Upper lobe of right lung (tissue), 1 donor: ENCODE measurements at regions not wholly inside any gene's neighbourhood (a gene's known extent, or its start where the extent isn't known, plus 50 kb on each side); places are given as distances from the start of the nearest gene placed in this dataset.

Experiments used
- ATAC-seq: fragments of 200-7000 bp; cut with Tn5 transposase; one replicate; pipeline ENCODE4 v1.9.1; 2020; ENCODE audit warnings: mild to moderate bottlenecking, moderate library complexity
- DNase-seq: peaks from one replicate; pipeline ENCODE4 v3.0.0-alpha.2; 2020
- H3K27ac ChIP-seq: fragments of 200-600 bp; one replicate; pipeline ENCODE4 v1.8.0; 2022
- H3K27me3 ChIP-seq: fragments of 200-600 bp; one replicate; pipeline ENCODE4 v1.8.0; 2022; ENCODE audit warnings: mild to moderate bottlenecking
- H3K36me3 ChIP-seq: fragments of 200-600 bp; one replicate; pipeline ENCODE4 v1.8.0; 2022
- H3K4me1 ChIP-seq: fragments of 200-600 bp; one replicate; pipeline ENCODE4 v1.8.0; 2022
- H3K4me3 ChIP-seq: fragments of 200-600 bp; one replicate; pipeline ENCODE4 v1.8.0; 2022; ENCODE audit warnings: mild to moderate bottlenecking
- H3K9me3 ChIP-seq: fragments of 200-600 bp; one replicate; pipeline ENCODE4 v1.8.0; 2022
- intact Hi-C: fragments of 100-400 bp; cut with DNase I; formaldehyde crosslinking; loops from one replicate; pipeline ENCODE4 v1.11.0; 2022
- TF ChIP-seq, protein P1 (sequence below): fragments of 200-600 bp; IDR thresholded peaks from one replicate; pipeline ENCODE4 v1.8.0; 2022; ENCODE audit warnings: antibody characterized with exemption
- donor health status: DM: no; HTN: yes; CAD: no; lungs with severe emphysema.

- TF ChIP-seq, protein P1, sequence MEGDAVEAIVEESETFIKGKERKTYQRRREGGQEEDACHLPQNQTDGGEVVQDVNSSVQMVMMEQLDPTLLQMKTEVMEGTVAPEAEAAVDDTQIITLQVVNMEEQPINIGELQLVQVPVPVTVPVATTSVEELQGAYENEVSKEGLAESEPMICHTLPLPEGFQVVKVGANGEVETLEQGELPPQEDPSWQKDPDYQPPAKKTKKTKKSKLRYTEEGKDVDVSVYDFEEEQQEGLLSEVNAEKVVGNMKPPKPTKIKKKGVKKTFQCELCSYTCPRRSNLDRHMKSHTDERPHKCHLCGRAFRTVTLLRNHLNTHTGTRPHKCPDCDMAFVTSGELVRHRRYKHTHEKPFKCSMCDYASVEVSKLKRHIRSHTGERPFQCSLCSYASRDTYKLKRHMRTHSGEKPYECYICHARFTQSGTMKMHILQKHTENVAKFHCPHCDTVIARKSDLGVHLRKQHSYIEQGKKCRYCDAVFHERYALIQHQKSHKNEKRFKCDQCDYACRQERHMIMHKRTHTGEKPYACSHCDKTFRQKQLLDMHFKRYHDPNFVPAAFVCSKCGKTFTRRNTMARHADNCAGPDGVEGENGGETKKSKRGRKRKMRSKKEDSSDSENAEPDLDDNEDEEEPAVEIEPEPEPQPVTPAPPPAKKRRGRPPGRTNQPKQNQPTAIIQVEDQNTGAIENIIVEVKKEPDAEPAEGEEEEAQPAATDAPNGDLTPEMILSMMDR: no peak
- H3K36me3 ChIP-seq: no peaks in the 10 kb centered on the region
- H3K4me1 ChIP-seq: no peaks in the 10 kb centered on the region
- H3K27me3 ChIP-seq: no peaks in the 10 kb centered on the region
- intact Hi-C loops: no loop called here
- ATAC-seq: no peak
- no peak overlapping the region for H3K4me3 ChIP-seq
- no peak overlapping the region for H3K27ac ChIP-seq
- DNase-seq: no peak
- no peaks in the 10 kb centered on the region for H3K9me3 ChIP-seq
Measured at GRCh38 chr4:110396963-110397362, 79.0 kb upstream of the ENPEP start.

DNA sequence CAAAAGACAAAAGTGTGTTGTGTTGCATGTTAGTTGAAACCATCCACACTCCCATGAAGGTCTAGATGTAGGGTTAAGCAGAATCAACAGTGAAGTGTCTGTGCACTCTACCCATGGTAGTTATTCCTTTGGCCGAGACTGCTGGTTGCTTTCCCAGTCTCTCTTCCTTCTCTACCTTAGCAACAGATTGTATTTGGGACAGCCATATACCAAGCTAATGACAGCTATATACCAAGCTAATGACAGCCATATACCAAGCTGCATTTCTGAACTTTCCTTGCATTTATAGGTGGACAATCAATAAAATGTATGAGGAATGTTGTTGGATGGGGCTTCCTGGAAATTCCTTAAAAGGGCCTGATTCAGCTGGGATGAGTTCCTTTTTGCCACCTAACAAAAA lies 80.5 kb upstream of the ENPEP start:
- DNase-seq: no peak
- no peak overlapping the region for H3K4me3 ChIP-seq
- H3K27ac ChIP-seq: no peak overlapping the region
- no peaks in the 10 kb centered on the region for H3K9me3 ChIP-seq
- no peaks in the 10 kb centered on the region for H3K27me3 ChIP-seq
- no peak for ATAC-seq
- H3K4me1 ChIP-seq: no peaks in the 10 kb centered on the region
- intact Hi-C loops: no loop called here
- H3K36me3 ChIP-seq: no peaks in the 10 kb centered on the region
- TF ChIP-seq, protein P1: no peak

DNA sequence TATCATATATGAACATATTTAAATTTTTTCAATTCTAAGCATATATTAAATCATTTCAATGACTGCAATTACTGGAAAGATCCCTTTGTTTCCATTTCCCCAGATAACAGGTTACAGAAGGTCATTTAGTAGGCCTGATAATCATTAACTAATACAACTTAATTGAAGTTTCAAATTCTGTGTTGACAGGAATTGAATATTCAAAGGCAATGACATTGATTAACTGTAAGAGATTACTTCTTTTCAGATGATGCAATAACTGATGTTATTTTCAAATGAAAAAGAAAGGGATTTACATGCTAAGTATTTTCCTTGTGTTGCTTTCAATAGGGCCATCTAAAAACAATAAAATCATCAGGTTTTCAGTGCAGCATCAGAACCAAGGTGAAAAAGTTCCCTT lies 81.1 kb upstream of the ENPEP start:
- H3K9me3 ChIP-seq: no peaks in the 10 kb centered on the region
- TF ChIP-seq, protein P1: no peak
- DNase-seq: no peak
- H3K4me3 ChIP-seq: no peak overlapping the region
- no peaks in the 10 kb centered on the region for H3K36me3 ChIP-seq
- H3K4me1 ChIP-seq: no peaks in the 10 kb centered on the region
- H3K27me3 ChIP-seq: no peaks in the 10 kb centered on the region
- no peak for ATAC-seq
- intact Hi-C loops: no loop called here
- no peak overlapping the region for H3K27ac ChIP-seq

GRCh38 chr4:110381784-110382183 lies 94.2 kb upstream of the ENPEP start:
- no peak for ATAC-seq
- H3K4me1 ChIP-seq: no peaks in the 10 kb centered on the region
- no peak overlapping the region for H3K27ac ChIP-seq
- intact Hi-C loops: no loop called here
- TF ChIP-seq, protein P1: no peak
- H3K9me3 ChIP-seq: peaks cover 3% of the 10 kb centered on the region
- H3K27me3 ChIP-seq: no peaks in the 10 kb centered on the region
- no peak for DNase-seq
- H3K36me3 ChIP-seq: no peaks in the 10 kb centered on the region
- no peak overlapping the region for H3K4me3 ChIP-seq

DNA sequence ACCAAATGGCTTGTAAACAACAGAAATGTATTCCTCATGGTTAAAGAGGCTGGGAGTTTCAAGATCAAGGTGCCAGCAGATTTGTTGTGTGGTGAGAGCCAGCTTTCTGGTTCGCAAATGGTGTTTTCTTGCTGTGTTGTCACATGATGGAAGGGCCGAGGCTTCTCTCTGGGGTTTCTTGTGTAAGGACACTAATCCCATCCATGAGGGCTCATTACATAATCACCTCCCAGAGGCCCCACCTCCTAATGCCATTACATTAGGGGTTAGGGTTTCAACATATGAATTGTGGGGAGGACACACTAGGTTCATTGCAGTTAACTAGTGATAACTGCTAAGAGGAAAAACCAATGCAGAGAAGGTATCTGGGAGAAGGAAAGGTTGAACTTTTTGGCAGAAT lies 103.5 kb upstream of the ENPEP start:
- no peak overlapping the region for H3K4me3 ChIP-seq
- ATAC-seq (no peak), DNase-seq (no peak)
- no peak overlapping the region for H3K27ac ChIP-seq
- no peaks in the 10 kb centered on the region for H3K4me1 ChIP-seq
- H3K27me3 ChIP-seq: no peaks in the 10 kb centered on the region
- intact Hi-C loops: no loop called here
- H3K36me3 ChIP-seq: no peaks in the 10 kb centered on the region
- TF ChIP-seq, protein P1: no peak
- no peaks in the 10 kb centered on the region for H3K9me3 ChIP-seq

DNA sequence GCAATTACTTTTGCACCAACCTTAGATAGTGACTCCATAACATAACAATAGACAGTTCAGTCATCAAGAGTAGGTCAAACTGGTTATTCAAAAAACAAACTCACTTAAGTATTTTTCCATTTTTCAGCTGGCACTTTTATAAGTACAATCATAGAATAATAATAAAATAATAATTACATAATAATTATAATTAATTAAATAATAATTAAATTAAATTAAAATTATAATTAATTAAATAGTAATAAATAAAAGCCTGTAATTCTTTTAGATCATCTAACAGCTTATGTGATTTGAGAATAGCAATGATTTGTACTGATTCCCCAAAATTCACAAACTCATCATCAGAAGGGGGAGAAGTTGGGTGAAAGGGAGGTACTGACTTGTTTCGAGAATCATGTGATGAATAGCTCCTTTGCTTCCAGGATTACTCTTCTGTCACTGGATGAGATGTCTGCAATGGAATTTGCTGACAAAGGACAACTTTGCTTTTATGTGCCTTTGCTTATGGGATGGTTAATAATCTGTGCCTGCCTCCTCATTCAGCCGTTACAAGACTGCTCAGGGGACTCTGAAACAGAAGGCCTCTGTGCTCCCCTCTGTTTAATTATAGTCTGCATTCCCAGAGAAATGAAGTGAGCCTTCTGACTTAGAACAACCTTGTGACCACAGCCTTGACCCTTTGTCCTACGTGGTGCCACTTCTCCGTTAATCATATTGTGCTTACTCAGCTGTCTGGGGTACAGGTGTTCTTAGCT lies 104.8 kb upstream of the ENPEP start:
- DNase-seq (no peak), ATAC-seq (no peak)
- Histone ChIP-seq H3K27me3 (no peaks in the 10 kb centered on the region), H3K4me3 (no peak overlapping the region), H3K36me3 (no peaks in the 10 kb centered on the region), H3K9me3 (no peaks in the 10 kb centered on the region), H3K4me1 (no peaks in the 10 kb centered on the region), H3K27ac (no peak overlapping the region)
- TF ChIP-seq, protein P1: no peak
- intact Hi-C loops: no loop called here
